Endodermal cell (in vitro differentiated cells): ENCODE measurements at regions not wholly inside any gene's neighbourhood (a gene's known extent, or its start where the extent isn't known, plus 50 kb on each side); places are given as distances from the start of the nearest gene placed in this dataset.

Source experiments
- DNase-seq: peaks from one replicate; pipeline ENCODE4 v3.0.0-alpha.2; 2017
- H3K27ac ChIP-seq: 2 replicates; pipeline ENCODE4 v1.5.1; 2013; ENCODE audit warnings: mild to moderate bottlenecking, low read depth, low read length, moderate library complexity
- H3K27me3 ChIP-seq: 2 replicates; pipeline ENCODE4 v1.6.1; 2013; ENCODE audit warnings: mild to moderate bottlenecking, low read length, moderate library complexity; ENCODE audit not compliant: insufficient read depth, control insufficient read depth, poor library complexity, severe bottlenecking
- H3K36me3 ChIP-seq: 2 replicates; pipeline ENCODE4 v1.7.0; 2013; ENCODE audit warnings: mild to moderate bottlenecking, low read length, moderate library complexity; ENCODE audit not compliant: control insufficient read depth, insufficient read depth
- H3K4me1 ChIP-seq: one replicate; pipeline ENCODE4 v1.7.0; 2013; ENCODE audit warnings: low read length; ENCODE audit not compliant: control insufficient read depth, insufficient read depth
- H3K4me3 ChIP-seq: 2 replicates; pipeline ENCODE4 v1.5.1; 2013; ENCODE audit warnings: mild to moderate bottlenecking, low read length, moderate library complexity
- H3K9ac ChIP-seq: 2 replicates; pipeline ENCODE4 v1.6.1; 2013; ENCODE audit warnings: mild to moderate bottlenecking, low read length, moderate library complexity; ENCODE audit not compliant: poor library complexity, severe bottlenecking; ENCODE audit errors: extremely low read depth
- H3K9me3 ChIP-seq: 2 replicates; pipeline ENCODE4 v1.6.1; 2013; ENCODE audit warnings: mild to moderate bottlenecking, low read length, moderate library complexity; ENCODE audit not compliant: control insufficient read depth
- H3K27ac Mint-ChIP-seq: 2 replicates; pipeline ENCODE4 v1.8.0; 2020; ENCODE audit warnings: mixed read lengths
- H3K27me3 Mint-ChIP-seq: 2 replicates; pipeline ENCODE4 v1.8.0; 2021; ENCODE audit warnings: mild to moderate bottlenecking, mixed read lengths; ENCODE audit not compliant: insufficient read depth
- H3K36me3 Mint-ChIP-seq: 2 replicates; pipeline ENCODE4 v1.8.0; 2020; ENCODE audit warnings: low read depth, mixed read lengths
- H3K4me1 Mint-ChIP-seq: 2 replicates; pipeline ENCODE4 v1.8.0; 2020; ENCODE audit warnings: mixed read lengths
- H3K4me3 Mint-ChIP-seq: 2 replicates; pipeline ENCODE4 v1.8.0; 2020; ENCODE audit warnings: mild to moderate bottlenecking, moderate library complexity, mixed read lengths
- H3K9me3 Mint-ChIP-seq: 2 replicates; pipeline ENCODE4 v1.8.0; 2020; ENCODE audit warnings: mild to moderate bottlenecking, mixed read lengths
- WGBS, 2 experiments: methylation state at CpG; one replicate each; pipeline versions ENCODE4 v1.1.5 to v1.1.7; 2013; ENCODE audit warnings: missing lambda C conversion rate in 2 of 2, mixed read lengths in 1 of 2; ENCODE audit not compliant: insufficient coverage in 1 of 2, insufficient read length in 1 of 2; 5-methylcytosine and 5-hydroxymethylcytosine counted together
- TF ChIP-seq, protein P1 (sequence below): fragments of 200-600 bp; sonication (generic); conservative IDR thresholded peaks from 2 replicates; pipeline ENCODE4 v1.5.0; 2021; ENCODE audit warnings: antibody characterized with exemption, mild to moderate bottlenecking

DNA sequence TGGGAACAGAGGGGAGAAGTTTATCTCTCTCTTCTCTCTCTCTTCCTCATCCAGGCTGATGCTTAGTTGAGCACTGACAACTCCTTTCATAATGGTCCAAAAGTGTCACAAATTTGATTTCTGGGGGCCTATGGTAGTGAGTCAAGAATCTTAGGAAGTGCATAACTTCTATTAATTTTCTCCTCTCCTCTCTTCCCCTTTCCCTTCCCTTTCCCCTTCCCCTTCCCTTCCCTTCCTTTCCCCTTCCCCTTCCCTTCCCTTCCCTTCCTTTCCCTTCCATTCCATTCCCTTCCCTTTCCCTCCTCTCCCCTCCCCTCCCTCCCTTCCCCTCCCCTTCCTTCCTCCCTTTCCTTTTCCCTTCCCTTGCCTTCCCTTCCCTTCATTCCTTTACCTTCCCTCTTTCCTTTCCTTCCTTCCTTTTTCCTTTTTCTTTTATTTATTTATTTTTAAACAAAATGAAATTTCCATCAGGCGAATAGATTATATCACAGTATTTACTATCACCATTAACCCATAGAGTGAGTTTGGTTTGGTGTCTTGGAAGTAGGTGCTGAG is 56.9 kb upstream of the JAG1 start:
- no CpG with 5 or more reads among the region's 1 CpG for WGBS, 2 experiments
- Mint-ChIP-seq H3K27ac (no peak overlapping the region), H3K27me3 (no peaks in the 10 kb centered on the region), H3K36me3 (no peaks in the 10 kb centered on the region), H3K4me3 (no peak overlapping the region), H3K4me1 (no peaks in the 10 kb centered on the region), H3K9me3 (peaks cover 4% of the 10 kb centered on the region)
- Histone ChIP-seq H3K27me3 (no peaks in the 10 kb centered on the region), H3K9ac (no peak overlapping the region), H3K36me3 (no peaks in the 10 kb centered on the region), H3K9me3 (peaks cover 8% of the 10 kb centered on the region), H3K4me1 (no peaks in the 10 kb centered on the region), H3K4me3 (no peak overlapping the region), H3K27ac (no peak overlapping the region)
- TF ChIP-seq, protein P1, sequence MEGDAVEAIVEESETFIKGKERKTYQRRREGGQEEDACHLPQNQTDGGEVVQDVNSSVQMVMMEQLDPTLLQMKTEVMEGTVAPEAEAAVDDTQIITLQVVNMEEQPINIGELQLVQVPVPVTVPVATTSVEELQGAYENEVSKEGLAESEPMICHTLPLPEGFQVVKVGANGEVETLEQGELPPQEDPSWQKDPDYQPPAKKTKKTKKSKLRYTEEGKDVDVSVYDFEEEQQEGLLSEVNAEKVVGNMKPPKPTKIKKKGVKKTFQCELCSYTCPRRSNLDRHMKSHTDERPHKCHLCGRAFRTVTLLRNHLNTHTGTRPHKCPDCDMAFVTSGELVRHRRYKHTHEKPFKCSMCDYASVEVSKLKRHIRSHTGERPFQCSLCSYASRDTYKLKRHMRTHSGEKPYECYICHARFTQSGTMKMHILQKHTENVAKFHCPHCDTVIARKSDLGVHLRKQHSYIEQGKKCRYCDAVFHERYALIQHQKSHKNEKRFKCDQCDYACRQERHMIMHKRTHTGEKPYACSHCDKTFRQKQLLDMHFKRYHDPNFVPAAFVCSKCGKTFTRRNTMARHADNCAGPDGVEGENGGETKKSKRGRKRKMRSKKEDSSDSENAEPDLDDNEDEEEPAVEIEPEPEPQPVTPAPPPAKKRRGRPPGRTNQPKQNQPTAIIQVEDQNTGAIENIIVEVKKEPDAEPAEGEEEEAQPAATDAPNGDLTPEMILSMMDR: no peak
- no peak for DNase-seq

DNA sequence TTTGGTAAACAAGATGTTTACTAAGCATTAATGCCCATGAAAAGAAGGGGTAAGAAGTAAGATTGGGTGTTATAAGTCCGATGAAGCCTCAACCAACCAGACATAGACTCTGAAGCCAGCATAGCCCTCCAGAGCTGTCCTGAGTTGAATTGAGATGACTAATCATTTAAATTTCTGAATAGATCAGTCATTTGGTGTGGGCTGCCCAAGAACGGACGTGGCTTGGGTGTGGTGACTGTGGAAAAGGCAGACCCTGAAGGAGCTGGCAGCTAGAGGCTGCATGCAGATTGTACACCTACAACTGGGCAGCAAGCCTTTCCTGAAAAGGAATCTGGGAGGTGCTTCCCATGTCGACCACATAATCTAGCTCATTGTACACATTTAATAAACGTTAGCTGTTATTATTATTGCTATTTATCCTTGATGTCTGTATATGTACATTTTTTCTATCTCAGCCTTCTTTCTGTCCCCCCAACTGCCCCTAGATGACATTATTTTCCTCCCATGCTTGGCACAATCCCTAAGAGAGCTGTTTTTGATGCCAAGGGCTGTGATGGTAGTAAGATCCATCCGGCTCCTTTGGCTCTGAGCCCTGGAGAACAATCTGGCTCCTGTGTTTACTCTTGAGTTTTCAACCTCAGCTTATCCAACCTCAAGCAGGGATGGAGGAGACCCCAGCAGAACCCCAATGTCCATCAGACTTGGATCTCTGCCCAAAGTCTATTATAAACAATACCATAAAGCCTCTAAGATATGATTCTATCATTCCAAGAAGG is 57.6 kb upstream of the JAG1 start:
- no peak for DNase-seq
- H3K9me3 Mint-ChIP-seq: peaks cover 4% of the 10 kb centered on the region
- no peaks in the 10 kb centered on the region for H3K36me3 ChIP-seq
- H3K27ac ChIP-seq: no peak overlapping the region
- no peaks in the 10 kb centered on the region for H3K27me3 Mint-ChIP-seq
- peaks cover 8% of the 10 kb centered on the region for H3K9me3 ChIP-seq
- no peaks in the 10 kb centered on the region for H3K27me3 ChIP-seq
- H3K27ac Mint-ChIP-seq: no peak overlapping the region
- no peak overlapping the region for H3K9ac ChIP-seq
- peaks cover 1% of the 10 kb centered on the region for H3K4me1 Mint-ChIP-seq
- TF ChIP-seq, protein P1: no peak
- no peak overlapping the region for H3K4me3 Mint-ChIP-seq
- no peaks in the 10 kb centered on the region for H3K36me3 Mint-ChIP-seq
- no peak overlapping the region for H3K4me3 ChIP-seq
- 89% methylated on average over 6 of the region's 6 CpGs; no CpG with 5 or more reads in 1 of the 2 experiments for WGBS, 2 experiments
- no peaks in the 10 kb centered on the region for H3K4me1 ChIP-seq

DNA sequence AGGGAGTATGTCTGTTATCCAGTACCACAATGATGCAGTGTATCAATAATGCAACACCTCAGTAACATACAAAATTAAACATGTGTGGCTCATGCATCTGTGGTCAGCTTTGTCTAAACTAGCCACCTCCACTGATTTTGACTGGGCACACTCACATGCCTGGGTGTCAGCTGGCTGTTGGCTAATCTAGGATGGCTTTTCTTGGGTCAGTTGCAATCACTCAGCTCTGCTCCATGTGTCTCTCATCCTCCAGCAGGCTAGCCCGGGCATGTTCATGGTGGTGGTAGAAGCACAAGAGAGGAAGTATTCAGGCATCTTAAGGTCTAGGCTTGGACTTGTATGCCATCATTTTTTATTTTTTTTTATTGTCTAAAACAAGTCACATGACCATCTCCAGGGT is 59.3 kb upstream of the JAG1 start:
- Mint-ChIP-seq H3K9me3 (peaks cover 4% of the 10 kb centered on the region), H3K36me3 (no peaks in the 10 kb centered on the region), H3K27ac (no peak overlapping the region), H3K27me3 (peaks cover 7% of the 10 kb centered on the region), H3K4me1 (peaks cover 3% of the 10 kb centered on the region), H3K4me3 (no peak overlapping the region)
- H3K36me3 ChIP-seq: no peaks in the 10 kb centered on the region
- no peaks in the 10 kb centered on the region for H3K27me3 ChIP-seq
- no peak overlapping the region for H3K9ac ChIP-seq
- TF ChIP-seq, protein P1: no peak
- no peaks in the 10 kb centered on the region for H3K4me1 ChIP-seq
- no peak overlapping the region for H3K4me3 ChIP-seq
- WGBS, 2 experiments: 100% methylated on average over 1 of the region's 1 CpG; no CpG with 5 or more reads in 1 of the 2 experiments
- DNase-seq: no peak
- peaks cover 8% of the 10 kb centered on the region for H3K9me3 ChIP-seq
- no peak overlapping the region for H3K27ac ChIP-seq
